ENCODE measurements at regions not wholly inside any gene's neighbourhood (a gene's known extent, or its start where the extent isn't known, plus 50 kb on each side); places are given as distances from the start of the nearest gene placed in this dataset.

GRCh38 chr5:164727012-164727411 lies 1221.6 kb downstream of the MAT2B start:
- no peak for ATAC-seq
- Histone ChIP-seq H3K27ac (no peak overlapping the region), H3K4me3 (no peak overlapping the region), H3K27me3 (no peaks in the 10 kb centered on the region), H3K4me1 (no peaks in the 10 kb centered on the region), H3K36me3 (replicated peaks in 1 of 2; ENCODE audit: insufficient read depth in 1 of 2, low read depth in 2 of 2) (no peaks in the 10 kb centered on the region), H3K9me3 (no peaks in the 10 kb centered on the region)
- 63 to 71% methylated on average over 2 of the region's 2 CpGs for WGBS, 2 donors
- DNase-seq, result no peak
- TF ChIP-seq CTCF (IDR thresholded peaks at IDR 0.05), result no peak
- no peak for TF ChIP-seq POLR2A (IDR thresholded peaks at IDR 0.05)
- intact Hi-C loops (cut with DNase I), result no loop called here

DNA sequence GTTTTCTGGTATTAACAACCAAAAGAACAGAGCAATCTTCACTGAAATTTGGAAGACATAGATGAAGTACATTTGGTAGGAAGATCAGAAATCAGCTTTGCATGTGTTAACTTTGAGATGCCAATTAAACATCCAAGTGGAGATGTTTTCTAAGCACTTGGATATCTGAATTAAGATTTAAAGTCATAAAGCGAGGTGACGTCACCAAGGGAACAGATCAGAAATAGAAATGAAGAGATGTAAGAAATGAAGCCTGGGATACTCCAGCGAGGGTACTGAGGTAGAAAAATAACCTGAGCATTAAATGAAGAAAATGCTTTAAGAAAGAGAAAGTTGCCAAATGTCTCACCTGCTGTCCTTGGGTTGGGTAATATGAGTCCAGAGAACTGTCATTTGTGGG lies 1223.3 kb downstream of the MAT2B start:
- Histone ChIP-seq H3K36me3 (replicated peaks in 1 of 2; ENCODE audit: insufficient read depth in 1 of 2, low read depth in 2 of 2) (no peaks in the 10 kb centered on the region), H3K4me3 (no peak overlapping the region), H3K4me1 (no peaks in the 10 kb centered on the region), H3K27ac (no peak overlapping the region), H3K9me3 (no peaks in the 10 kb centered on the region), H3K27me3 (no peaks in the 10 kb centered on the region)
- DNase-seq, result no peak
- 69 to 73% methylated on average over 3 of the region's 3 CpGs for WGBS, 2 donors
- no peak for TF ChIP-seq POLR2A (IDR thresholded peaks at IDR 0.05)
- no peak for TF ChIP-seq CTCF (IDR thresholded peaks at IDR 0.05)
- no peak for ATAC-seq
- intact Hi-C loops (cut with DNase I), result no loop called here

DNA sequence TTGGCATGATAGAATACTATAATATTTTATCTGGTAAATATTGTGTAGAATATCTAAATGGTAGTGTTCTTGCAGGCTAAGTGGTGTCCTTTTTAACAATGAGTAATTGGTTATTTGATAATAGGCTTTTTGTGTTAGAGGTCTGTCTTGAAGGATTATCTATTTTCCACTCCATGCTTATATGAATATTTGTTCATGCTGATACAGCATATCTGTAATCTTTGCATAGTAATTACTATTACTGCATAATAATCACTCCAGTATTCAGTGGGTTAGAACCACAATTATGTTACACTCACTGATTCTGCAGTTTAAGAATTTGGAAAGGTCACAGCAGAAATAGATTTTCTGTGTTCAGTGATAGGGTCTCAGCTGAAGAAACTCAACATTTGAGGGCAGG lies 1229.9 kb downstream of the MAT2B start:
- Histone ChIP-seq H3K36me3 (replicated peaks in 1 of 2; ENCODE audit: insufficient read depth in 1 of 2, low read depth in 2 of 2) (no peaks in the 10 kb centered on the region), H3K4me1 (no peaks in the 10 kb centered on the region), H3K9me3 (no peaks in the 10 kb centered on the region), H3K4me3 (no peak overlapping the region), H3K27me3 (no peaks in the 10 kb centered on the region), H3K27ac (no peak overlapping the region)
- DNase-seq, result no peak
- TF ChIP-seq CTCF (IDR thresholded peaks at IDR 0.05) (no peak), POLR2A (IDR thresholded peaks at IDR 0.05) (no peak)
- no peak for ATAC-seq
- intact Hi-C loops (cut with DNase I), result no loop called here

DNA sequence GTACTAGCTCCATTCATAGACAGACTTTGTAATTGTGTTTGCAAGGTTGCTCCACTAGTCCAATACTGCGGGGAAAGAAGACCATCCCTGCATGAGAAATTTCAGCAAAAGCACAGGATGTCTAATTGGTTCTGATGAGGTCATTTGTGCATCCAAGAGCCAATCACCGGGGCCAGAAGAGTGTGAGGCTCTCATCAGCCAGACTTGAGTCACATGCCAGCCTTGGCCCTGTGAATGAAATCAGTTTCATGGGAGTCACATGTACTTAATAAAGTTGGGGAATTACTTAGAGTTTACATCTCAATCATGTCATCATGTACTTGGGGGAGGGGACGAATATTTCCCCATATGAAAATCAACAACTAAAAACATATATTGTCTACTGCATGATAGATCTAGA lies 1236.0 kb downstream of the MAT2B start:
- Histone ChIP-seq H3K27ac (no peak overlapping the region), H3K4me3 (no peak overlapping the region), H3K9me3 (no peaks in the 10 kb centered on the region), H3K4me1 (no peaks in the 10 kb centered on the region), H3K27me3 (no peaks in the 10 kb centered on the region), H3K36me3 (replicated peaks in 1 of 2; ENCODE audit: insufficient read depth in 1 of 2, low read depth in 2 of 2) (no peaks in the 10 kb centered on the region)
- ATAC-seq (no peak), DNase-seq (no peak)
- TF ChIP-seq POLR2A (IDR thresholded peaks at IDR 0.05) (no peak), CTCF (IDR thresholded peaks at IDR 0.05) (no peak)
- WGBS, 2 donors, result 69 to 80% methylated on average over 3 of the region's 3 CpGs
- intact Hi-C loops (cut with DNase I), result no loop called here

DNA sequence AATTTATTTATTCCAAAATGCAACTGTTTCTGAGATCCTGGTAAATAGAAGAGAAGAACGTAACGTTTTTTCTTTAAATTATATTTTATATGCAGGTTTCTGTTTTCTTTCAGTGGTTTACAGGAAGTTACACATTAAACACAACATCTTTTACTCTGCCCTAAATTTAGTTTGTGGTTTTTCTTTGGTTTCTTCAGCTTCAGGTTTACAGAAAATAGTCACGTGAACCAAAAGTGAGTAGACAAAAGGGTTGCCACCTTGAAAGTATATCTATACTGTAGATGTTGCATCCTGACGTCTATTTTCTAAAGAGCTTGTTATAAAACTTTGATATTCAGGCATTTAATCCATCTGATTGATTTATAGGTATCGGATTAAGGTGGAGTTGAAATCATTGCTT lies 1236.6 kb downstream of the MAT2B start:
- no peak for ATAC-seq
- TF ChIP-seq POLR2A (IDR thresholded peaks at IDR 0.05), result no peak
- no peak for TF ChIP-seq CTCF (IDR thresholded peaks at IDR 0.05)
- Histone ChIP-seq H3K4me1 (no peaks in the 10 kb centered on the region), H3K4me3 (no peak overlapping the region), H3K9me3 (no peaks in the 10 kb centered on the region), H3K36me3 (replicated peaks in 1 of 2; ENCODE audit: insufficient read depth in 1 of 2, low read depth in 2 of 2) (no peaks in the 10 kb centered on the region), H3K27me3 (no peaks in the 10 kb centered on the region), H3K27ac (no peak overlapping the region)
- intact Hi-C loops (cut with DNase I), result no loop called here
- WGBS, 2 donors, result 47 to 52% methylated on average over 5 of the region's 5 CpGs
- DNase-seq, result no peak
